Type B pancreatic cell (in vitro differentiated cells): ENCODE measurements at regions not wholly inside any gene's neighbourhood (a gene's known extent, or its start where the extent isn't known, plus 50 kb on each side); places are given as distances from the start of the nearest gene placed in this dataset.

Experiments
- DNase-seq: peaks from one replicate; pipeline ENCODE4 v3.0.0; 2021; ENCODE audit warnings: mixed read lengths; ENCODE audit not compliant: unreplicated experiment; ENCODE audit errors: extremely low spot score
- H3K27ac Mint-ChIP-seq: 2 replicates; pipeline ENCODE4 v1.8.0; 2021; ENCODE audit warnings: mild to moderate bottlenecking, mixed read lengths
- H3K27me3 Mint-ChIP-seq: 2 replicates; pipeline ENCODE4 v1.8.0; 2021; ENCODE audit warnings: mixed read lengths
- H3K36me3 Mint-ChIP-seq: 2 replicates; pipeline ENCODE4 v1.8.0; 2021; ENCODE audit warnings: mixed read lengths
- H3K4me1 Mint-ChIP-seq: one replicate; pipeline ENCODE4 v1.8.0; 2021; ENCODE audit warnings: mixed read lengths; ENCODE audit not compliant: unreplicated experiment
- H3K4me3 Mint-ChIP-seq: 2 replicates; pipeline ENCODE4 v1.8.0; 2021; ENCODE audit warnings: mild to moderate bottlenecking, mixed read lengths
- H3K9me3 Mint-ChIP-seq: 2 replicates; pipeline ENCODE4 v1.8.0; 2021; ENCODE audit warnings: mixed read lengths
- CTCF ChIP-seq: fragments of 200-600 bp; sonication (generic); conservative IDR thresholded peaks from 2 replicates; pipeline ENCODE4 v1.5.0; 2021; ENCODE audit warnings: antibody characterized with exemption, mild to moderate bottlenecking

DNA sequence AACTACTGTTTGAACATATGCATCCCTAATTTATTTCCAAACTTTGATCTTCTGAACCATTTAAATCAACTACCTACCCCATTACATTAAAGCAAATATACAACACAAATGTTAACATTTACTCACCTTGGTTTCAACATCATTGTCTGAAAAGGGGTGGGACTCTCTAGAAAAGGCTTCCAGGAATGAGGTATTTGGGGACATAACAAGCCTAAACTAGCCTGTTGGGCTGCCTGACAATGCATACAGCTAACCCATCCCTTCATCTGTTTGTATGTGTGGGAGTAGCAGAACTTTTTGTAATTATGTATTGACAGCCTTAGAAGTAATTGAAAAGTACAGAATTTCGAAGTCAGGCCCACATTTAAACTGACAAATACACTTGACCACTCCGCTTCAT, 2225.9 kb upstream of the C9orf72 start:
- no peaks in the 10 kb centered on the region for H3K4me1 Mint-ChIP-seq
- H3K36me3 Mint-ChIP-seq, result no peaks in the 10 kb centered on the region
- no peak for DNase-seq
- H3K4me3 Mint-ChIP-seq, result no peak overlapping the region
- H3K9me3 Mint-ChIP-seq, result no peaks in the 10 kb centered on the region
- H3K27ac Mint-ChIP-seq, result no peak overlapping the region
- no peaks in the 10 kb centered on the region for H3K27me3 Mint-ChIP-seq
- TF ChIP-seq CTCF, result no peak

- Mint-ChIP-seq H3K9me3 (no peaks in the 10 kb centered on the region), H3K27ac (no peak overlapping the region), H3K36me3 (no peaks in the 10 kb centered on the region), H3K4me1 (no peaks in the 10 kb centered on the region), H3K27me3 (no peaks in the 10 kb centered on the region), H3K4me3 (no peak overlapping the region)
- DNase-seq, result no peak
- no peak for TF ChIP-seq CTCF
These were observed 2227.5 kb upstream of the C9orf72 start for GRCh38 chr9:29800821-29801220.

DNA sequence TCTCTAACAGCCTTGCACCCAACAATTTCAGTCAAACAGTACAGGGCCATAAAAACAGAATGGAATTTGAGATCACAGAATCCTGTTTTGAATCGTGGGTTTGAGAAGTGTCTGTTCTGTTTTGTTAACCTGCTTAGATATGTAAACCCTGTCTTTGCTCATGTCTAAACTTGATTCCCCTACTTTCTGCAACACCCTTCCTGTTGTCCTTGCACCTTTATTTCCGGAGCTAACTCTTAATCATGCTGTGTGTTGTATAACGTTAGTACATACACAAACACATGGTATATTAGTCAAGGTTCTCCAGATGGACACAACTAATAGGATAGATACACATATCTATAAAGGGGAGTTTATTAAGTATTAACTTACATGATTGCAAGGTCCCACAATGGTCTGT, 2229.2 kb upstream of the C9orf72 start:
- Mint-ChIP-seq H3K4me3 (no peak overlapping the region), H3K27ac (no peak overlapping the region), H3K4me1 (no peaks in the 10 kb centered on the region)

DNA sequence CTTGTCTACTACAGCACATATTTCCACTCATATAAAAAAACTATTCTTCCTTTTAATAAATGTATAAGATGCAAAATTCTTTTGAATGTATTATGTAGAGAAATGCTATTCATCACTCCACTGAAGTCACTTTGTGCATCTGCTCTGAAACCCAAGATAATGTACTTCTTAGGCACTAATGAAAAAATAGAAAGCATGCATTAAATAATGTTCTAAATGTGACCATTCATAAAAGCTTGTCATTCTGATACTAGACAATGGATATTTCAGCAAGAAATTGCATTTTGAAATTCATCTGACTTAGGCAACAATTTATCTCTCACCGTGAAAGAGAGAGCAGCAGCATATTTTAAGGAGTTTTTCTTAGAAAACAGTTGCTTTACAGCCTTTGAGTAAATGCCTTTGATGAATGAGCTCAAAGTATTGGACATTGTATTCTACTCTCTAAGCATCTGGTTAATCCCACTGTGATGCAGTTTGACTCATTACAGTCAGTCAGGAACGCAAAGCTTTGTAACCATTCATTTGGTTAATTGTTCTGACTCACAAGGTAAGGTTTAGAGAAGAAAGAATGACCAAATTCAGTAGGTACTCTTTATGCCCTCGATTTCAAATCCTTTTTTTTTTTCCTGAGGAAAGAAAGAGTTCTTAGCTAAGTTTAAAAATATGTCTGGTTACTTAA, 2233.8 kb upstream of the C9orf72 start:
- Mint-ChIP-seq H3K27ac (no peak overlapping the region), H3K4me3 (no peak overlapping the region), H3K27me3 (no peaks in the 10 kb centered on the region), H3K9me3 (no peaks in the 10 kb centered on the region), H3K4me1 (no peaks in the 10 kb centered on the region), H3K36me3 (no peaks in the 10 kb centered on the region)
- DNase-seq, result no peak
- TF ChIP-seq CTCF, result no peak

More for the DNA sequence above, 2229.2 kb upstream of the C9orf72 start:
- Mint-ChIP-seq H3K36me3 (no peaks in the 10 kb centered on the region), H3K9me3 (no peaks in the 10 kb centered on the region), H3K27me3 (no peaks in the 10 kb centered on the region)
- DNase-seq, result no peak
- no peak for TF ChIP-seq CTCF

GRCh38 chr9:29816954-29817703, 2243.8 kb upstream of the C9orf72 start:
- no peaks in the 10 kb centered on the region for H3K36me3 Mint-ChIP-seq
- DNase-seq, result no peak
- H3K27me3 Mint-ChIP-seq, result no peaks in the 10 kb centered on the region
- H3K4me1 Mint-ChIP-seq, result no peaks in the 10 kb centered on the region
- no peak for TF ChIP-seq CTCF
- no peak overlapping the region for H3K27ac Mint-ChIP-seq
- H3K4me3 Mint-ChIP-seq, result no peak overlapping the region
- H3K9me3 Mint-ChIP-seq, result peaks cover 10% of the 10 kb centered on the region
